ENCODE measurements at regions not wholly inside any gene's neighbourhood (a gene's known extent, or its start where the extent isn't known, plus 50 kb on each side); places are given as distances from the start of the nearest gene placed in this dataset.
"Not testable (repeated sequence)": the region's sequence is repeated elsewhere in the genome, so short reads cannot be mapped to it uniquely, and the experiment has no call there.

GRCh38 chr1:88612292-88612691 lies 71.8 kb upstream of the PKN2 start:
- Histone ChIP-seq H3K36me3 (ENCODE audit: control insufficient read depth in 1 of 2, insufficient read depth in 2 of 2, low read depth in 1 of 2, low read length in 2 of 2) (no peaks in the 10 kb centered on the region), H2AK5ac (ENCODE audit: low read length, severe bottlenecking) (no peak overlapping the region), H3K79me1 (replicated peaks; ENCODE audit: low read length, poor library complexity, severe bottlenecking) (no peaks in the 10 kb centered on the region), H3K27ac (ENCODE audit: low read length, poor library complexity, severe bottlenecking) (no peak overlapping the region), H3K9me3 (ENCODE audit: control insufficient read depth, low read length) (no peaks in the 10 kb centered on the region), H2BK120ac (ENCODE audit: low read depth, low read length) (no peak overlapping the region), H3K23ac (ENCODE audit: low read length in 2 of 2) (no peak overlapping the region), H3K14ac (ENCODE audit: low read length in 2 of 2) (no peak overlapping the region), H3K4ac (ENCODE audit: low read depth in 1 of 2, low read length in 2 of 2) (no peak overlapping the region), H3K4me2 (ENCODE audit: low read length, poor library complexity, severe bottlenecking) (no peak overlapping the region), H3K4me3 (ENCODE audit: insufficient read depth in 1 of 2, low read depth in 1 of 2, low read length in 2 of 2) (no peak overlapping the region), H3K9ac (ENCODE audit: low read length) (no peak overlapping the region), H4K91ac (ENCODE audit: low read length) (no peak overlapping the region), H2BK12ac (ENCODE audit: low read length in 2 of 2) (no peak overlapping the region), H2BK15ac (ENCODE audit: low read depth, poor library complexity, severe bottlenecking) (no peak overlapping the region), H2AFZ (ENCODE audit: low read depth, low read length) (no peak overlapping the region), H3K27me3 (ENCODE audit: control insufficient read depth in 1 of 2, insufficient read depth in 1 of 2, low read length in 2 of 2) (no peaks in the 10 kb centered on the region), H2BK5ac (ENCODE audit: low read depth, low read length, poor library complexity, severe bottlenecking) (no peak overlapping the region), H3K4me1 (ENCODE audit: control insufficient read depth, insufficient read depth, low read depth, low read length) (peaks cover 2% of the 10 kb centered on the region), H4K8ac (ENCODE audit: low read length) (no peak overlapping the region), H3K18ac (ENCODE audit: low read depth in 1 of 2, low read length in 2 of 2) (no peak overlapping the region)
- WGBS: 75% methylated on average over 2 of the region's 2 CpGs
- DNase-seq: no peak

- Histone ChIP-seq H3K4me1 (ENCODE audit: control insufficient read depth, insufficient read depth, low read depth, low read length) (peaks cover 2% of the 10 kb centered on the region), H3K18ac (ENCODE audit: low read depth in 1 of 2, low read length in 2 of 2) (no peak overlapping the region), H3K27ac (ENCODE audit: low read length, poor library complexity, severe bottlenecking) (no peak overlapping the region), H3K36me3 (ENCODE audit: control insufficient read depth in 1 of 2, insufficient read depth in 2 of 2, low read depth in 1 of 2, low read length in 2 of 2) (no peaks in the 10 kb centered on the region), H2BK12ac (ENCODE audit: low read length in 2 of 2) (no peak overlapping the region), H3K23ac (ENCODE audit: low read length in 2 of 2) (no peak overlapping the region), H4K91ac (ENCODE audit: low read length) (no peak overlapping the region), H3K9ac (ENCODE audit: low read length) (no peak overlapping the region), H2BK5ac (ENCODE audit: low read depth, low read length, poor library complexity, severe bottlenecking) (no peak overlapping the region), H2AK5ac (ENCODE audit: low read length, severe bottlenecking) (no peak overlapping the region), H3K79me1 (replicated peaks; ENCODE audit: low read length, poor library complexity, severe bottlenecking) (no peaks in the 10 kb centered on the region), H2AFZ (ENCODE audit: low read depth, low read length) (no peak overlapping the region), H3K4ac (ENCODE audit: low read depth in 1 of 2, low read length in 2 of 2) (no peak overlapping the region), H3K27me3 (ENCODE audit: control insufficient read depth in 1 of 2, insufficient read depth in 1 of 2, low read length in 2 of 2) (no peaks in the 10 kb centered on the region), H2BK120ac (ENCODE audit: low read depth, low read length) (no peak overlapping the region), H3K14ac (ENCODE audit: low read length in 2 of 2) (no peak overlapping the region), H4K8ac (ENCODE audit: low read length) (no peak overlapping the region), H2BK15ac (ENCODE audit: low read depth, poor library complexity, severe bottlenecking) (no peak overlapping the region), H3K9me3 (ENCODE audit: control insufficient read depth, low read length) (peaks cover 4% of the 10 kb centered on the region), H3K4me3 (ENCODE audit: insufficient read depth in 1 of 2, low read depth in 1 of 2, low read length in 2 of 2) (no peak overlapping the region), H3K4me2 (ENCODE audit: low read length, poor library complexity, severe bottlenecking) (no peak overlapping the region)
- no peak for DNase-seq
- 90% methylated on average over 4 of the region's 6 CpGs for WGBS
Observed at GRCh38 chr1:88612773-88613172, 71.3 kb upstream of the PKN2 start.

GRCh38 chr1:88618331-88618730 lies 65.7 kb upstream of the PKN2 start:
- Histone ChIP-seq H3K4me1 (ENCODE audit: control insufficient read depth, insufficient read depth, low read depth, low read length) (no peaks in the 10 kb centered on the region), H3K4ac (ENCODE audit: low read depth in 1 of 2, low read length in 2 of 2) (no peak overlapping the region), H3K23ac (ENCODE audit: low read length in 2 of 2) (no peak overlapping the region), H3K27ac (ENCODE audit: low read length, poor library complexity, severe bottlenecking) (no peak overlapping the region), H2BK5ac (ENCODE audit: low read depth, low read length, poor library complexity, severe bottlenecking) (no peak overlapping the region), H3K79me1 (replicated peaks; ENCODE audit: low read length, poor library complexity, severe bottlenecking) (no peaks in the 10 kb centered on the region), H2BK12ac (ENCODE audit: low read length in 2 of 2) (no peak overlapping the region), H3K36me3 (ENCODE audit: control insufficient read depth in 1 of 2, insufficient read depth in 2 of 2, low read depth in 1 of 2, low read length in 2 of 2) (no peaks in the 10 kb centered on the region), H3K27me3 (ENCODE audit: control insufficient read depth in 1 of 2, insufficient read depth in 1 of 2, low read length in 2 of 2) (no peaks in the 10 kb centered on the region), H2AFZ (ENCODE audit: low read depth, low read length) (no peak overlapping the region), H3K14ac (ENCODE audit: low read length in 2 of 2) (no peak overlapping the region), H4K91ac (ENCODE audit: low read length) (no peak overlapping the region), H3K9ac (ENCODE audit: low read length) (no peak overlapping the region), H3K4me2 (ENCODE audit: low read length, poor library complexity, severe bottlenecking) (no peak overlapping the region), H3K9me3 (ENCODE audit: control insufficient read depth, low read length) (peaks cover 29% of the 10 kb centered on the region), H3K18ac (ENCODE audit: low read depth in 1 of 2, low read length in 2 of 2) (no peak overlapping the region), H2BK15ac (ENCODE audit: low read depth, poor library complexity, severe bottlenecking) (no peak overlapping the region), H3K4me3 (ENCODE audit: insufficient read depth in 1 of 2, low read depth in 1 of 2, low read length in 2 of 2) (no peak overlapping the region), H2AK5ac (ENCODE audit: low read length, severe bottlenecking) (no peak overlapping the region), H4K8ac (ENCODE audit: low read length) (no peak overlapping the region), H2BK120ac (ENCODE audit: low read depth, low read length) (no peak overlapping the region)
- 59% methylated on average over 2 of the region's 2 CpGs for WGBS
- DNase-seq: no peak

GRCh38 chr1:88623101-88623500 lies 61.0 kb upstream of the PKN2 start:
- not testable (repeated sequence) for H3K4me1 ChIP-seq (ENCODE audit: control insufficient read depth, insufficient read depth, low read depth, low read length); H4K91ac ChIP-seq (ENCODE audit: low read length); DNase-seq; H3K9ac ChIP-seq (ENCODE audit: low read length); H3K79me1 ChIP-seq (replicated peaks; ENCODE audit: low read length, poor library complexity, severe bottlenecking); H2BK120ac ChIP-seq (ENCODE audit: low read depth, low read length); H2AK5ac ChIP-seq (ENCODE audit: low read length, severe bottlenecking); H3K23ac ChIP-seq (ENCODE audit: low read length in 2 of 2); H3K4ac ChIP-seq (ENCODE audit: low read depth in 1 of 2, low read length in 2 of 2); H3K18ac ChIP-seq (ENCODE audit: low read depth in 1 of 2, low read length in 2 of 2); H4K8ac ChIP-seq (ENCODE audit: low read length); H2BK15ac ChIP-seq (ENCODE audit: low read depth, poor library complexity, severe bottlenecking); H2AFZ ChIP-seq (ENCODE audit: low read depth, low read length); H3K27ac ChIP-seq (ENCODE audit: low read length, poor library complexity, severe bottlenecking); H3K14ac ChIP-seq (ENCODE audit: low read length in 2 of 2); H3K4me2 ChIP-seq (ENCODE audit: low read length, poor library complexity, severe bottlenecking); H3K27me3 ChIP-seq (ENCODE audit: control insufficient read depth in 1 of 2, insufficient read depth in 1 of 2, low read length in 2 of 2); H2BK12ac ChIP-seq (ENCODE audit: low read length in 2 of 2); H3K36me3 ChIP-seq (ENCODE audit: control insufficient read depth in 1 of 2, insufficient read depth in 2 of 2, low read depth in 1 of 2, low read length in 2 of 2); H2BK5ac ChIP-seq (ENCODE audit: low read depth, low read length, poor library complexity, severe bottlenecking); H3K4me3 ChIP-seq (ENCODE audit: insufficient read depth in 1 of 2, low read depth in 1 of 2, low read length in 2 of 2)
- H3K9me3 ChIP-seq (ENCODE audit: control insufficient read depth, low read length): peaks cover 24% of the 10 kb centered on the region
- WGBS: no CpG with 5 or more reads among the region's 1 CpG
